ENCODE measurements at regions not wholly inside any gene's neighbourhood (a gene's known extent, or its start where the extent isn't known, plus 50 kb on each side); places are given as distances from the start of the nearest gene placed in this dataset.

- no peak for DNase-seq (ENCODE audit: low read depth)
Measured at GRCh38 chr5:33153372-33153771, 287.4 kb upstream of the TARS1 start.

DNA sequence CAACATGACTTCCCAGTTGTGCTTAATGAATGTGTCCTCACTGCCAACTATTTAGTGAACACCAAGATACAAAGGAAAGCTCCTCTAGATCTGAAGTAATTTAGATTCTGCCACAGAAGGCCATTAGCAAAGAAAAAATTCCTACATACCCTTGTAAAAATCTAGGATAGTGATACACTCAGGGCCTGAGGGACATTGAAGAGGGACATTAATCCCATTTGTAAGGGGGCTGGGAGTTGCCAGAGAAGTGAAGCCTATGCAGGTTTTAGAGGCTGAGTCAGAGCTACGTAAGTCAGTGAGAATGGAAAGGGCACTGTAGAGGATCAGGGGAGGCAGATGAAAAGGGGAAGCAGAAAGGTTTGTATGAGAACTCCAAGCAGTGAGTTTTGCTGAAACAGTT, 286.9 kb upstream of the TARS1 start:
- DNase-seq (ENCODE audit: low read depth) = no peak

DNA sequence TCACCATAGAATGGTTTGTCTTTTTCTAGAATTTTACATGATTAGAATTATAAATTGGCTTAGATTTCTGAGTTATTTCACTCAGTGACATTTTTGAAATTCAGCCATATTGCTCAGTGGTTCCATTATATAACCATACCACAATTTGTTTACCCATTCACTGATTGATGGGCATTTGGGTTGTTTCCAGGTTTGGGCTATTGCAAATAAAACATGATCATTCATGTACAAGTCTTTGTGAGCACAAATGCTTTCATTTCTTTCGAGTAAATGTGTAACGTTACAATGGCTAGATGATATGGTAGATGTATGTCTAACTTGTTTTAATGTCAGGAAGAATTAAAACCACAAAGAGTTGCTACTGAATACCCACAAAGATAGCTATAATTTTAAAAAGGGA, 279.9 kb upstream of the TARS1 start:
- no peak for DNase-seq (ENCODE audit: low read depth)

GRCh38 chr5:33161421-33161820, 279.3 kb upstream of the TARS1 start:
- no peak for DNase-seq (ENCODE audit: low read depth)

- DNase-seq (ENCODE audit: low read depth) = no peak
Measured at GRCh38 chr5:33162057-33162456, 278.7 kb upstream of the TARS1 start.

GRCh38 chr5:33166522-33166921, 274.2 kb upstream of the TARS1 start:
- DNase-seq (ENCODE audit: low read depth) = no peak

GRCh38 chr5:33166948-33167347, 273.8 kb upstream of the TARS1 start:
- no peak for DNase-seq (ENCODE audit: low read depth)

GRCh38 chr5:33167541-33167940, 273.2 kb upstream of the TARS1 start:
- DNase-seq (ENCODE audit: low read depth) = no peak

GRCh38 chr5:33170411-33170810, 270.4 kb upstream of the TARS1 start:
- DNase-seq (ENCODE audit: low read depth) = no peak

DNA sequence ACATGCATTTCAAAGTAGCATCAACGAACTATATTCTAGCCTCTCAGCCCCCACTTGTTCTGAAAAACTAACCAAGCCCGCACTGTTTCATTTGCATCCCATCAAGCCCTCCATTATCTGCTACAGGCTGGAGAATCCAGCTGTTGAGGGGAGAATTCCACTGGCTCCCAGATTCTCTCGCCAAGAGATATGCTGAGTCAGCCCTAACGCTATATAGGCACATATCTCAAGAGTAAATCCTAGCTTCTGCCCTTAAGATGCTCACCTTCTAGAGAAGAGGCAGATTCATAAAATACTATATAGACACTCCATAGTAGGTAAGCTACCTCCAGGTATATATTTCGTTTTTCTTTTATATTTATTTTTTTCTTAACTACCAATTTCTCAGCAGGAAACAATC, 266.4 kb upstream of the TARS1 start:
- no peak for DNase-seq (ENCODE audit: low read depth)

- no peak for DNase-seq (ENCODE audit: low read depth)
Measured at GRCh38 chr5:33179301-33179700, 261.5 kb upstream of the TARS1 start.

- DNase-seq (ENCODE audit: low read depth) = no peak
Measured at GRCh38 chr5:33180900-33181299, 259.9 kb upstream of the TARS1 start.

GRCh38 chr5:33182986-33183385, 257.8 kb upstream of the TARS1 start:
- DNase-seq (ENCODE audit: low read depth) = no peak

- no peak for DNase-seq (ENCODE audit: low read depth)
Measured at GRCh38 chr5:33184367-33184766, 256.4 kb upstream of the TARS1 start.

DNA sequence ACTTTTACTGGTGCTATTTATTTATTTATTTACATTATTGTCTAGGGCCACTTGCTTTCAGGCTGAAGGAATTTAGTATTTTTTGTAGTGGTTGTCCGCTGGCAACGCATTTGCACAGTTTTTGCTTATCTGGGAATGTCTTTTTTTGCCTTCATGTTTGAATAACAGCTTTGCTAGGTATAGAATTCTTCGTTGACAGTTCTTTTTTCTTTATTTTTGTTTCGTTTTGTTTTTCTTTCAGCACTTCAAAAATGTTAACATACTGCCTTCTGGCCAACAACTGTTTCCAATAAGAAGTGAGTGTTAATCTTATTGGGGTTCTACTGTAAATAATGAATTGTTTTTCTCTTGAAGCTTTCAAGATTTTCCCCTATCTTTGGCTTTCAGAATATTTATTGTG, 252.7 kb upstream of the TARS1 start:
- DNase-seq (ENCODE audit: low read depth) = no peak

DNA sequence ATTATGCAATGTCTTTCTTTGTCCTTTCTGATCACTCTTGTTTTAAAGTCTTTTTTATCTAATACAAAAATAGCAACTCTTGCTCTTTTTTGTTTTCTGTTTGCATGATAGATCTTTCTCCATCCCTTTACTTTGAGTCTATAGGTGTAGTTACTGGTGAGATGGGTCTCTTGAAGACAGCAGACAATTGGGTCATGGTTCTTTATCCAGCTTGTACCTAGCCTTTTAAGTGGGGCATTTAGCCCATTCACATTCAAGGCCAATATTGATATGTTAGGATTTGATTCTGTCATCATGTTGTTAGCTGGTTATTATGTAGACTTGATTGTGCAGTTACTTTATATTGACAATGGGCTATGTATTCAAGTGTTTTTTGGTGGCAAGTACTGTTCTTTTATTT, 245.9 kb upstream of the TARS1 start:
- no peak for DNase-seq (ENCODE audit: low read depth)

GRCh38 chr5:33195431-33196165, 245.2 kb upstream of the TARS1 start:
- peak; percentile 13 for DNase-seq (ENCODE audit: low read depth)

GRCh38 chr5:33198836-33199235, 241.9 kb upstream of the TARS1 start:
- DNase-seq (ENCODE audit: low read depth) = no peak

DNA sequence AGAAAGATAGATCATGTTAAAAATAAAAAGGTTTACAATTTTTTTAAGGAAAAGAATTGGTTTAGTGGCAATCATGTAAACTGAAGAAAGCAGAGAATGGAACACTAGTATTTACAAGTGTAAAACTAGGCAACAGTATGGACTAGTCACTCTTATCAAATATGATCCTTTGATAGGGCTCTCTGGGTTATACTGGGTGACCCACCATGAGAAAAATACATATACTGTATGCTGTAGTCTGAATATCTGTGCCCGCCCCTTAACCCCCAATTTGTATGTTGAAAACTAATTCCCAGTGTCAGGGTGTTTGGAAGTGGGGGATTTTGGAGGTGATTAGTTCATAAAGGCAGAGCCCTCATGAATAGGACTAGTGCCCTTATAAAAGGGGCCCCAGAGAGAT, 236.8 kb upstream of the TARS1 start:
- no peak for DNase-seq (ENCODE audit: low read depth)

DNA sequence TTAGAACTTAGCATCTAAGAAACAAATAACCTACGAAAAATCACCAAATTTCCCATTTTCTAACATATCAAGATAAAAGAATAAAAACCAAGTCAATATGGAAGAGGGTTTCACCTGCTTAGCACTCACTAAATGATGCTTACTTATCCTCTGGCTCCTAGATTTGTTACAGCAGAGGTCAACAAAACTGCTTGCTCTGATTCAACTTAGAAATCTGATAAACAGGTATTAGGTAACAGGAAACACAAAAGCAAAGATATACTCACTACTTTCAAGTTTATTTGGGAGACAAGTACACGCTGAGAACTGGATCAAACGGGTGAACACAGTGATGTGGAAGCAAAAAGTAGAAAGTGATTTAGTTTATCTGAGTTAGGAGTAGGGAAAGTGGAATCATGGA, 235.7 kb upstream of the TARS1 start:
- DNase-seq (ENCODE audit: low read depth) = no peak

GRCh38 chr5:33205727-33206410, 234.9 kb upstream of the TARS1 start:
- no peak for DNase-seq (ENCODE audit: low read depth)

DNA sequence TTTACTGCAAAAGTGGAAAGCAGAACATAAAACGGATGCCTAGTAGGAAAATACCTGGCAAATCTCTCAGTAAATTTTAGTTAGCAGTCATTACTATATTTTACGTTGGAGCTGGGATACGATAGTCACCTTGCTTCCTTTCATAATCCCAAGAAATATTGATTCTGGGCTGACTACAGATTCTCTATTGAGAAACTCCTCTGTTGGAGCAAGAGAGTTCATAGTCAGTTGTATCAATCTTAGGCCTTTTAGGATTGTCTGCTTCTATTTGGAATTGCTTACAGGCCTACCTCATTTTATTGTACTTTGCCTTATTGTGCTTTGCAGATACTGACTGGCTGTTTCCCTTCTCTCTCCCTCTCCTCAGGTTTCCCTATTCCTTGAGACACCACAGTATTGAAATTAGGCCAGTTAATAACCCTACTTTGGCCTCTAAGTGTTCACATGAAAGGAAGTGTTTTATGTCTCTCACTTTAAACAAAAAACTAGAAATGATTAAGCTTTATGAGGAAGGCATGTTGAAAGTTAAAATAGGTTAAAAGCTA, 233.7 kb upstream of the TARS1 start:
- no peak for DNase-seq (ENCODE audit: low read depth)

DNA sequence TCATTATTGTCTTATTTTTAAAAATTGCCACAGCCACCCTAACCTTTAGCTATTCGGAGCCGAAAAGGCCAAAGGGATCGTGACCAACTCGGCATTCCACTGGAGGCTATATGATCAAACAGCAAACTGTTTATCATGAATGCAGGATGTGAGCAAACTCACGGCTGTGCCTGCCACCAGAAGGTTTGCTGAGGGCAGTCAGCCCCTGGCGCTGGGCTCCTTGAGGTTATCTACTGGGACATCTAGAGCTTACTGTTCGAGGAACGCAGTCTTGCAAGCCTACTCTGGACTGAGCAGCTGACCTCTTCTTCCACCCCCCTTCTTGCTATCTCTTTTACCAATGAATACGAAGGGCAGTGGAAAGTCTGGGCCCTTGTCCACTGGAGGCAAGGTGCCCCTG, 231.5 kb upstream of the TARS1 start:
- DNase-seq (ENCODE audit: low read depth) = no peak

Data from forelimb muscle (tissue), 1 donor.